ENCODE measurements at regions not wholly inside any gene's neighbourhood (a gene's known extent, or its start where the extent isn't known, plus 50 kb on each side); places are given as distances from the start of the nearest gene placed in this dataset.

- no peak for FAIRE-seq
- 84 to 91% (median 86%) methylated on average over 3 of the region's 3 CpGs for WGBS, 3 donors
Observed at GRCh38 chr2:12316476-12316875, 400.3 kb upstream of the TRIB2 start.

GRCh38 chr2:12317286-12317685 is 399.4 kb upstream of the TRIB2 start:
- H3K36me3 ChIP-seq (ENCODE audit: control insufficient read depth in 3 of 3, insufficient read depth in 2 of 3, low read depth in 1 of 3, low read length in 3 of 3) = no peaks in the 10 kb centered on the region
- FAIRE-seq = no peak
- no peaks in the 10 kb centered on the region for H3K27me3 ChIP-seq (ENCODE audit: control insufficient read depth in 3 of 3, insufficient read depth in 3 of 3, low read length in 3 of 3)
- no peak for DNase-seq
- no peak overlapping the region for H3K27ac ChIP-seq (ENCODE audit: low read depth in 1 of 3, low read length in 2 of 3)
- peaks cover 0 to 6% (median 0%) of the 10 kb centered on the region in 3 donors for H3K4me1 ChIP-seq (ENCODE audit: control insufficient read depth in 3 of 3, insufficient read depth in 2 of 3, low read depth in 1 of 3, low read length in 2 of 3)
- no peak overlapping the region for H3K4me3 ChIP-seq (ENCODE audit: low read depth in 1 of 3, low read length in 3 of 3)
- 62 to 66% (median 62%) methylated on average over 3 of the region's 3 CpGs for WGBS, 3 donors
- H3K9me3 ChIP-seq (ENCODE audit: control insufficient read depth in 2 of 2, insufficient read depth in 1 of 2, low read depth in 1 of 2, low read length in 1 of 2) = no peaks in the 10 kb centered on the region

More at GRCh38 chr2:12316476-12316875, 400.3 kb upstream of the TRIB2 start:
- no peaks in the 10 kb centered on the region for H3K27me3 ChIP-seq (ENCODE audit: control insufficient read depth in 3 of 3, insufficient read depth in 3 of 3, low read length in 3 of 3)
- H3K36me3 ChIP-seq (ENCODE audit: control insufficient read depth in 3 of 3, insufficient read depth in 2 of 3, low read depth in 1 of 3, low read length in 3 of 3) = no peaks in the 10 kb centered on the region
- no peaks in the 10 kb centered on the region for H3K9me3 ChIP-seq (ENCODE audit: control insufficient read depth in 2 of 2, insufficient read depth in 1 of 2, low read depth in 1 of 2, low read length in 1 of 2)
- no peak overlapping the region for H3K4me3 ChIP-seq (ENCODE audit: low read depth in 1 of 3, low read length in 3 of 3)
- H3K27ac ChIP-seq (ENCODE audit: low read depth in 1 of 3, low read length in 2 of 3) = no peak overlapping the region
- DNase-seq = no peak
- H3K4me1 ChIP-seq (ENCODE audit: control insufficient read depth in 3 of 3, insufficient read depth in 2 of 3, low read depth in 1 of 3, low read length in 2 of 3) = peaks cover 0 to 6% (median 0%) of the 10 kb centered on the region in 3 donors

- peak in 1 of 2 donors; percentile 42 for DNase-seq
- 66 to 70% (median 69%) methylated on average over 6 of the region's 6 CpGs for WGBS, 3 donors
- Histone ChIP-seq H3K27ac (ENCODE audit: low read depth in 1 of 3, low read length in 2 of 3) (peak overlapping the region in 1 of 3 donors; percentile 5), H3K4me1 (ENCODE audit: control insufficient read depth in 3 of 3, insufficient read depth in 2 of 3, low read depth in 1 of 3, low read length in 2 of 3) (peaks cover 0 to 6% (median 0%) of the 10 kb centered on the region in 3 donors), H3K27me3 (ENCODE audit: control insufficient read depth in 3 of 3, insufficient read depth in 3 of 3, low read length in 3 of 3) (no peaks in the 10 kb centered on the region), H3K36me3 (ENCODE audit: control insufficient read depth in 3 of 3, insufficient read depth in 2 of 3, low read depth in 1 of 3, low read length in 3 of 3) (no peaks in the 10 kb centered on the region), H3K9me3 (ENCODE audit: control insufficient read depth in 2 of 2, insufficient read depth in 1 of 2, low read depth in 1 of 2, low read length in 1 of 2) (no peaks in the 10 kb centered on the region), H3K4me3 (ENCODE audit: low read depth in 1 of 3, low read length in 3 of 3) (no peak overlapping the region)
- FAIRE-seq = no peak
Observed at GRCh38 chr2:12317814-12318426, 398.8 kb upstream of the TRIB2 start.

- no peak overlapping the region for H3K4me3 ChIP-seq (ENCODE audit: low read depth in 1 of 3, low read length in 3 of 3)
- H3K27ac ChIP-seq (ENCODE audit: low read depth in 1 of 3, low read length in 2 of 3) = no peak overlapping the region
- DNase-seq (peak; percentile 15 to 24), FAIRE-seq (no peak)
- peaks cover 0 to 6% (median 0%) of the 10 kb centered on the region in 3 donors for H3K4me1 ChIP-seq (ENCODE audit: control insufficient read depth in 3 of 3, insufficient read depth in 2 of 3, low read depth in 1 of 3, low read length in 2 of 3)
- WGBS, 3 donors = 25 to 68% (median 55%) methylated on average over 8 of the region's 8 CpGs
- no peaks in the 10 kb centered on the region for H3K27me3 ChIP-seq (ENCODE audit: control insufficient read depth in 3 of 3, insufficient read depth in 3 of 3, low read length in 3 of 3)
- no peaks in the 10 kb centered on the region for H3K36me3 ChIP-seq (ENCODE audit: control insufficient read depth in 3 of 3, insufficient read depth in 2 of 3, low read depth in 1 of 3, low read length in 3 of 3)
- no peaks in the 10 kb centered on the region for H3K9me3 ChIP-seq (ENCODE audit: control insufficient read depth in 2 of 2, insufficient read depth in 1 of 2, low read depth in 1 of 2, low read length in 1 of 2)
Observed at GRCh38 chr2:12318427-12319057, 398.2 kb upstream of the TRIB2 start.

GRCh38 chr2:12320027-12320734 is 396.6 kb upstream of the TRIB2 start:
- no peaks in the 10 kb centered on the region for H3K36me3 ChIP-seq (ENCODE audit: control insufficient read depth in 3 of 3, insufficient read depth in 2 of 3, low read depth in 1 of 3, low read length in 3 of 3)
- H3K9me3 ChIP-seq (ENCODE audit: control insufficient read depth in 2 of 2, insufficient read depth in 1 of 2, low read depth in 1 of 2, low read length in 1 of 2) = no peaks in the 10 kb centered on the region
- DNase-seq = no peak
- H3K27me3 ChIP-seq (ENCODE audit: control insufficient read depth in 3 of 3, insufficient read depth in 3 of 3, low read length in 3 of 3) = no peaks in the 10 kb centered on the region
- FAIRE-seq = no peak
- WGBS, 3 donors = 78 to 90% (median 86%) methylated on average over 7 of the region's 7 CpGs
- H3K27ac ChIP-seq (ENCODE audit: low read depth in 1 of 3, low read length in 2 of 3) = no peak overlapping the region
- no peak overlapping the region for H3K4me3 ChIP-seq (ENCODE audit: low read depth in 1 of 3, low read length in 3 of 3)
- H3K4me1 ChIP-seq (ENCODE audit: control insufficient read depth in 3 of 3, insufficient read depth in 2 of 3, low read depth in 1 of 3, low read length in 2 of 3) = no peaks in the 10 kb centered on the region

- DNase-seq = no peak
- Histone ChIP-seq H3K4me1 (ENCODE audit: control insufficient read depth in 3 of 3, insufficient read depth in 2 of 3, low read depth in 1 of 3, low read length in 2 of 3) (no peaks in the 10 kb centered on the region), H3K9me3 (ENCODE audit: control insufficient read depth in 2 of 2, insufficient read depth in 1 of 2, low read depth in 1 of 2, low read length in 1 of 2) (no peaks in the 10 kb centered on the region), H3K36me3 (ENCODE audit: control insufficient read depth in 3 of 3, insufficient read depth in 2 of 3, low read depth in 1 of 3, low read length in 3 of 3) (no peaks in the 10 kb centered on the region), H3K27ac (ENCODE audit: low read depth in 1 of 3, low read length in 2 of 3) (no peak overlapping the region), H3K4me3 (ENCODE audit: low read depth in 1 of 3, low read length in 3 of 3) (no peak overlapping the region), H3K27me3 (ENCODE audit: control insufficient read depth in 3 of 3, insufficient read depth in 3 of 3, low read length in 3 of 3) (no peaks in the 10 kb centered on the region)
- 72 to 88% (median 85%) methylated on average over 7 of the region's 7 CpGs for WGBS, 3 donors
- no peak for FAIRE-seq
Observed at GRCh38 chr2:12320991-12321641, 395.6 kb upstream of the TRIB2 start.

- Histone ChIP-seq H3K27ac (ENCODE audit: low read depth in 1 of 3, low read length in 2 of 3) (no peak overlapping the region), H3K4me3 (ENCODE audit: low read depth in 1 of 3, low read length in 3 of 3) (no peak overlapping the region), H3K9me3 (ENCODE audit: control insufficient read depth in 2 of 2, insufficient read depth in 1 of 2, low read depth in 1 of 2, low read length in 1 of 2) (no peaks in the 10 kb centered on the region), H3K36me3 (ENCODE audit: control insufficient read depth in 3 of 3, insufficient read depth in 2 of 3, low read depth in 1 of 3, low read length in 3 of 3) (no peaks in the 10 kb centered on the region), H3K4me1 (ENCODE audit: control insufficient read depth in 3 of 3, insufficient read depth in 2 of 3, low read depth in 1 of 3, low read length in 2 of 3) (no peaks in the 10 kb centered on the region), H3K27me3 (ENCODE audit: control insufficient read depth in 3 of 3, insufficient read depth in 3 of 3, low read length in 3 of 3) (no peaks in the 10 kb centered on the region)
- WGBS, 3 donors = 91 to 95% (median 94%) methylated on average over 2 of the region's 2 CpGs
- FAIRE-seq (no peak), DNase-seq (no peak)
Observed at GRCh38 chr2:12321886-12322285, 394.9 kb upstream of the TRIB2 start.

- no peak overlapping the region for H3K4me3 ChIP-seq (ENCODE audit: low read depth in 1 of 3, low read length in 3 of 3)
- no peaks in the 10 kb centered on the region for H3K9me3 ChIP-seq (ENCODE audit: control insufficient read depth in 2 of 2, insufficient read depth in 1 of 2, low read depth in 1 of 2, low read length in 1 of 2)
- WGBS, 3 donors = 57 to 79% (median 70%) methylated on average over 9 of the region's 9 CpGs
- FAIRE-seq (no peak), DNase-seq (peak in 1 of 2 donors; percentile 54)
- H3K4me1 ChIP-seq (ENCODE audit: control insufficient read depth in 3 of 3, insufficient read depth in 2 of 3, low read depth in 1 of 3, low read length in 2 of 3) = no peaks in the 10 kb centered on the region
- H3K27ac ChIP-seq (ENCODE audit: low read depth in 1 of 3, low read length in 2 of 3) = no peak overlapping the region
- no peaks in the 10 kb centered on the region for H3K36me3 ChIP-seq (ENCODE audit: control insufficient read depth in 3 of 3, insufficient read depth in 2 of 3, low read depth in 1 of 3, low read length in 3 of 3)
- H3K27me3 ChIP-seq (ENCODE audit: control insufficient read depth in 3 of 3, insufficient read depth in 3 of 3, low read length in 3 of 3) = no peaks in the 10 kb centered on the region
Observed at GRCh38 chr2:12325806-12326205, 390.9 kb upstream of the TRIB2 start.
